ENCODE measurements at regions not wholly inside any gene's neighbourhood (a gene's known extent, or its start where the extent isn't known, plus 50 kb on each side); places are given as distances from the start of the nearest gene placed in this dataset.
"Not testable (repeated sequence)": the region's sequence is repeated elsewhere in the genome, so short reads cannot be mapped to it uniquely, and the experiment has no call there.

DNA sequence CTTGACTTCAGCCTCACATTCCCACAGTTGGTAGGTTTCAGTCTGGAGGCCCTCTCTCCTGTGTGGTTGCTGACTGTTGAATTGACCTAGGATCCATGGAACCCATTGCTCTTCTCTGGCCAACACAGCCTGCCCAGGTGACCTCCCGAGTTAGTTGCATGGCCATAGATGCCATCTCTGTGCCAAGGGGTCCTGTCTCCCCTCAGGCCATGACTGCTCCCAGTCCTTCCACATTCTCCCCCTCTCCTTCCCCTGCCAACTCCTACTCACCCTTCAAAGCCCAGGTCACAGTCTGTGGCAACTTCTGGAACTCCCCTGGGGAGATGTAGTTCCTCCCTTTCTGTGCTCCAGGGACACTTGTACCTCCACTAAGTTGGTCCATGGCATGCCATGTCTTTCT lies 67.3 kb upstream of the GRB10 start:
- no peaks in the 10 kb centered on the region for H3K27me3 ChIP-seq
- TF ChIP-seq, protein P1, sequence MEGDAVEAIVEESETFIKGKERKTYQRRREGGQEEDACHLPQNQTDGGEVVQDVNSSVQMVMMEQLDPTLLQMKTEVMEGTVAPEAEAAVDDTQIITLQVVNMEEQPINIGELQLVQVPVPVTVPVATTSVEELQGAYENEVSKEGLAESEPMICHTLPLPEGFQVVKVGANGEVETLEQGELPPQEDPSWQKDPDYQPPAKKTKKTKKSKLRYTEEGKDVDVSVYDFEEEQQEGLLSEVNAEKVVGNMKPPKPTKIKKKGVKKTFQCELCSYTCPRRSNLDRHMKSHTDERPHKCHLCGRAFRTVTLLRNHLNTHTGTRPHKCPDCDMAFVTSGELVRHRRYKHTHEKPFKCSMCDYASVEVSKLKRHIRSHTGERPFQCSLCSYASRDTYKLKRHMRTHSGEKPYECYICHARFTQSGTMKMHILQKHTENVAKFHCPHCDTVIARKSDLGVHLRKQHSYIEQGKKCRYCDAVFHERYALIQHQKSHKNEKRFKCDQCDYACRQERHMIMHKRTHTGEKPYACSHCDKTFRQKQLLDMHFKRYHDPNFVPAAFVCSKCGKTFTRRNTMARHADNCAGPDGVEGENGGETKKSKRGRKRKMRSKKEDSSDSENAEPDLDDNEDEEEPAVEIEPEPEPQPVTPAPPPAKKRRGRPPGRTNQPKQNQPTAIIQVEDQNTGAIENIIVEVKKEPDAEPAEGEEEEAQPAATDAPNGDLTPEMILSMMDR (IDR thresholded peaks at IDR 0.05), result no peak
- no peaks in the 10 kb centered on the region for H3K9me3 ChIP-seq
- H3K27ac ChIP-seq, result no peak overlapping the region
- H3K4me3 ChIP-seq, result no peak overlapping the region
- no peak for DNase-seq
- ATAC-seq, result no peak
- no peaks in the 10 kb centered on the region for H3K4me1 ChIP-seq
- H3K36me3 ChIP-seq, result no peaks in the 10 kb centered on the region
- intact Hi-C loops (cut with DNase I), result no loop called here

DNA sequence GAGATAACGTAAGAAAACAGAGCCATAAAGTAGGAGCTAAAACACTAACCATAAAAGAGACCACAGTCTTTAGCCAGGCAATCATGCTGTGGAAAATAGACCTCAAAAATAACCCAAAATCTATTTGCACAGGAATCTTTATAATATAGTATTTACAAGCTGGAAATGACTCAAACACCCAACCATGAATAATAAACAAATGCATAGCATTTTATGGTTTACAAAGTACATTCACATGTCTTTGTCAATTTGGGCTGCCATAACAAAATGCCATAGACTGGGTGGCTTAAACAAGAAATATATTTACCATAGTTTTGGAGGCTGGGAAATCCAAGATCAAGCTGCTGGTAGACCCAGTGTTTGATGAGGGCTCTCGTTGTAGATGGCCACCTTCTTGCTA lies 65.5 kb upstream of the GRB10 start:
- ATAC-seq (no peak), DNase-seq (no peak)
- Histone ChIP-seq H3K27me3 (no peaks in the 10 kb centered on the region), H3K4me1 (no peaks in the 10 kb centered on the region), H3K4me3 (no peak overlapping the region), H3K36me3 (no peaks in the 10 kb centered on the region), H3K9me3 (no peaks in the 10 kb centered on the region), H3K27ac (no peak overlapping the region)
- TF ChIP-seq, protein P1 (IDR thresholded peaks at IDR 0.05), result no peak
- intact Hi-C loops (cut with DNase I), result no loop called here

DNA sequence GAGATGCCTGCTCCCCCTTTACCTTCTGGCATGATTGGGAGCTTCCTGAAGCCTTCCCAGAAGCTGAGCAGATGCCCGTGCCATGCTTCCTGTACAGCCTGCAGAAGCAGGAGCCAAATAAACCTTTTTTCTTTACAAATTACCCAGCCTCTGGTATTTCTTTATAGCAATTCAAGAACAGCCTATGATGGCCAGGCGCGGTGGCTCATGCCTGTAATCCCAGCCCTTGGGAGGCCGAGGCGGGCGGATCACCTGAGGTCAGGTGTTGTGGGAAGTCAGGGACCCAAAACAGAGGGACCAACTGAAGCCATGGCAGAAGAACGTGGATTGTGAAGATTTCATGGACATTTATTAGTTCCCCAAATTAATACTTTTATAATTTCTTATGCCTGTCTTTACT lies 62.2 kb upstream of the GRB10 start:
- H3K9me3 ChIP-seq; intact Hi-C loops (cut with DNase I); H3K36me3 ChIP-seq; H3K4me1 ChIP-seq; H3K27ac ChIP-seq; H3K4me3 ChIP-seq; H3K27me3 ChIP-seq; ATAC-seq; DNase-seq: not testable (repeated sequence)

DNA sequence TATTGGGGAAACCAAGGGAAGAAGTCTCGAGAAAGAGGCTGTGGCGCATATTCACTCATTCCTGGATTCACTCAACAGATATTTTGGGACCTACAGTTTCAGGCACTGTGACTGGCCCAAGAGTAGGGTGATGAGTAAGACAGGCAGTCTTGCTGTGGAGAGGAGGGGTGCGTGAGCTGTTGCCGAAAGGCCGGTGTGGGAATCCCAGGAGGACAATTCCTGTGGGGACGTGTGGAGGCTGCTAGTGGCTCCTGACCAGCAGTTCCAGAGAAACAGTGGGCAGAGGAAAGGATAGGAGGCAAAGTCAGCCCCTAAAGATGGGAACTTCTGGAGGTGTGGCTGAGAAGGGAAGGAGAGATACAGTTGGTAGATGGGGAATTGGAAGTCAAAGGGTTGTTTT lies 59.3 kb upstream of the GRB10 start:
- TF ChIP-seq, protein P1 (IDR thresholded peaks at IDR 0.05), result no peak
- no peak overlapping the region for H3K4me3 ChIP-seq
- no peaks in the 10 kb centered on the region for H3K36me3 ChIP-seq
- no peaks in the 10 kb centered on the region for H3K4me1 ChIP-seq
- intact Hi-C loops (cut with DNase I), result no loop called here
- DNase-seq (no peak), ATAC-seq (no peak)
- H3K27me3 ChIP-seq, result no peaks in the 10 kb centered on the region
- H3K9me3 ChIP-seq, result no peaks in the 10 kb centered on the region
- no peak overlapping the region for H3K27ac ChIP-seq

DNA sequence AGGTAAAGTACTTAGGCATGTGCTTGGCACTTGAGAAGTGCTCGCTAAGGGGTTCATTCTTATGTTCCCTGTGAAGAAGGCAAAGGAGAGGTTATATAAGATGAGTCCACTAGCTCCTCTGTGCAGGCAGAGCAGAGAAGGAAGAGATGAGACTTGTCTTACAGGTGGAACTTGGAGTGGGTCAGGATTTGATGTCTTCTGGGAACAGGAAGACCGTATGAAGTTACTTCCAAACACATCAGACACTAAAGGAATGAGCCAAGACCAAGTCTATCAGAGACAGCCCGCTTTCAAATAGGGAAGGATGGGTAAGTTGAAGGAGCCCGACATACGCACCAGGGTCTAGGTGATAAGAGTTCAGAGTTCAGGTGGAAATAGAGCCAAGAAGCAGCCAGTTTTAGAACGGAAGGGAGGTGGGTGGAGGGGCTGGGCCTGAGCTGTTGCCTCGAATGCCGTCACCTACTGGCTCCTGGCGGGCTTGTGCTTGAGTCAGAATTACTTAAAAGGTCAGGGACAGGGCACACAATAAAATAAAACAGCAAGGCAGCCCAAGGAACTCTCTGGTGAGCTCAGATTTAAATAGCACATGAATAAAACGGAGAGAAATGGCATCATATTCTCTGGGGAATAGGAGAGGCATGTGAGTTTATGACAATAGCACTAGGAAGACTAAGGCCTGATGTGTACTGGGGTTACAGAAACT lies 56.1 kb upstream of the GRB10 start:
- no peak overlapping the region for H3K27ac ChIP-seq
- no peaks in the 10 kb centered on the region for H3K4me1 ChIP-seq
- ATAC-seq, result peak; percentile 41
- H3K4me3 ChIP-seq, result no peak overlapping the region
- no peaks in the 10 kb centered on the region for H3K9me3 ChIP-seq
- TF ChIP-seq, protein P1 (IDR thresholded peaks at IDR 0.05), result no peak
- H3K36me3 ChIP-seq, result no peaks in the 10 kb centered on the region
- no peaks in the 10 kb centered on the region for H3K27me3 ChIP-seq
- intact Hi-C loops (cut with DNase I), result no loop called here
- no peak for DNase-seq

DNA sequence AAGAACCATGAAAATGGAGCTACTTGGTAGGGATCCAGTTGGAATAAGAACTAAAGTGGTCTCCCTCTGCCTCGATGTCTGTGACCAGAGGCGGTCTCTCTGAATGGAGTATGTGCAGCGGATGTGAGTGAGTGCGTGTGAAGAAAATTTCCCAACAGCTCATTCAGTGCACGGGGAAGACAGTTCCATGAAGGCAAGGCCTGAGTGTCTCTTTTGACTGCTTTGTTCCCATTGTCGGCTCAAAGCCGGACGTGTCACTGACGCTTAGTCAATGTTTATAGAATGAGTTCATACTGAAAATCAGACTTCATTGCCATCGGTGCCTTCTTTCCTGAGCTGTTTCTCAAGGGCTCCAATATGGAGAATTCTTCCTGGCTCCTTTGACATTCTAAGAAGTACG lies 55.3 kb upstream of the GRB10 start:
- DNase-seq (no peak), ATAC-seq (no peak)
- TF ChIP-seq, protein P1 (IDR thresholded peaks at IDR 0.05), result no peak

More for the DNA sequence above, 55.3 kb upstream of the GRB10 start:
- intact Hi-C loops (cut with DNase I), result no loop called here
- H3K27ac ChIP-seq, result no peak overlapping the region
- H3K27me3 ChIP-seq, result no peaks in the 10 kb centered on the region
- no peaks in the 10 kb centered on the region for H3K36me3 ChIP-seq
- no peaks in the 10 kb centered on the region for H3K4me1 ChIP-seq
- H3K9me3 ChIP-seq, result no peaks in the 10 kb centered on the region
- H3K4me3 ChIP-seq, result no peak overlapping the region

All from upper lobe of right lung (tissue), 1 donor.